GM18508 (cell line): ENCODE measurements at regions not wholly inside any gene's neighbourhood (a gene's known extent, or its start where the extent isn't known, plus 50 kb on each side); places are given as distances from the start of the nearest gene placed in this dataset.

Experiments
- ATAC-seq: cut with Tn5 transposase; IDR thresholded peaks from one replicate; pipeline ENCODE4 v1.9.1; 2021; ENCODE audit warnings: moderate number of reproducible peaks; ENCODE audit not compliant: insufficient read depth, unreplicated experiment

DNA sequence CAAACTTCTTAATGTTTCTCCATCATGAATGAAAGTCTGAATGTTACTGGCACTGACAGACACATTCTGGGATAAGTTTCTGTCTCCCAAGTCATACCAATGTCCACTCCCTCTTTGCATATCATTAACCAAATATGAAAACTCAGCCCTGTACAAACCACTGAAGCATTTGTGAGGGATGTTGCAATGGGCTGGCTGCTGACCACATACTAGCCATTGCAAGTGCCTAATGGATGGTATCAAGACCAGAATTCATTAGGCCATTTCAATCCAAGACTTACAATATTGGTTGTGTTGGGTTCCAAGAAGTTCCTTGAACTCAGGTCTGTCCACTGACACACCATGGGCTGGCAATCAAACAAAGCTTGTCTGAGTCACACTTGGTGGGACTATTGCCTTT lies 73.8 kb downstream of the CBLN2 start:
- ATAC-seq = no peak

DNA sequence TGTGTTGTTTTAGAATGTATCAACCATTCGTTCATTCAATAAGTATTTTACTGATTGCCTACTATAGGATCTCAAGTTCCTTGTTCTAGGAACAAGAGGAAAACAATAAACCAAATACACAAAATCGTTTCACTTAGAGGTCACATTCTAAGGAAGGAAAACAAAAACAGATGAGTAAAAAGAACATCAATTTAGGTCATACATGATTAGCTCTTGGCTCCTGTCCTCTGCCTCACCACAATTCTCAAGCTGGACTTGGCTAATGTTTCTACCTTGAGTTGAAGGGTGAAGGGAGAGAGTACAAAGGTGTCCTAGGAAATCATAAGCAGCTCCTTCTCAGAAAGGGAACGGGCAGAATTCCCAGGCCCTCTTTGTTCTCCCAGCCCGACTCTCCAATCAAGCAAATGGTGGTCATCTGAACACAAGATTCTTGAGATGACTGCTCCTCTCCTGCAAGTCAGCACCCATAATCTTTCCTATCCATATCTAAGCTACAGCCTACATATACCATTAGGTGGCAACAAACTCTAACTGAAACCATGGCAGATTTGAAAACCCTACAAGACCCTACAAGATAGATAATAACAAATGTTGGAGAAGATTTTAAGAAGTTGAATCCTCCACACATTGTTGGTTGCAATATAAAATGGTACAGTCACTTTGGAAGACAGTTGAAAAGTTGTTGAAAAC lies 76.0 kb downstream of the CBLN2 start:
- ATAC-seq = no peak

DNA sequence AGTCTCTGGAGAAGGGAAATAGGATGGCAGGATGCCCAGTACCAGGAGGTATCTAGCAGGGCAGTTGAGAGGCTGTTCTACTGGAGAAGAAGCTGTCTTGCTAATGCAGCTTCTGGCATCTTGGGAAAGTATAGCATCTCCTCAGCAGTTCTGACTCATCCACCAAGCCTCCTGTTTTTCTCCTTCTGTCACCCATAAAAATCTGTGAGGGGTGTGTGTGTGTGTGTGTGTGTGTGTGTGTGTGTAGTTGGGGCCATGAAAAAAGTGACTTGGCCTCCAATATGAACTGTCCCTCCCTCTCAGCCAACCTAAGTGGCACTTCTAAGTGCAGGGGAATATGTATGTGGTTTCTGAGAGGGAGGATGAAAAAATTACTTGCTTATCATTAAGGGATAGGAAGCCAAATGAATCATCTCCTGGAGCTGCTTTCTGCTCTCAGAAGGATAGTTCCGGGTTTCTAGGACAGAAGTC lies 83.9 kb downstream of the CBLN2 start:
- ATAC-seq = no peak

DNA sequence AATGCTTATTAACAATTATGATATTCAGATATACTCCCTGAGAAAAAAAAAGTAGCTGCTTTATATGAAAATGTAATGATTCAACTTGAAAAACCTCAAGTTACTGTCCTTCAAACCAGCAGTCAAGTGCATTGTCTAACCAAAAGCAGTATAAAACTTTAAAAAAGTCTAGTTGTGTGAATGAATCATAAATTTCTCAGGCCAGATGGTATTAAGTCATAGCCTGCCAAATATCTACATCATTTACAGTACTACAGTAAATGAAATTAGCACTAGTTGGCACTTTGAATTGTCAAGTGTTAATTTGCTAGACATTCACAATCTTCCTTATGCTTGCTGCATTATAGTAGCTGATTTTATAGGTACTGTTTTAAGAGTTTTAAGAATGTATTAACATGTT lies 85.9 kb downstream of the CBLN2 start:
- ATAC-seq = no peak

DNA sequence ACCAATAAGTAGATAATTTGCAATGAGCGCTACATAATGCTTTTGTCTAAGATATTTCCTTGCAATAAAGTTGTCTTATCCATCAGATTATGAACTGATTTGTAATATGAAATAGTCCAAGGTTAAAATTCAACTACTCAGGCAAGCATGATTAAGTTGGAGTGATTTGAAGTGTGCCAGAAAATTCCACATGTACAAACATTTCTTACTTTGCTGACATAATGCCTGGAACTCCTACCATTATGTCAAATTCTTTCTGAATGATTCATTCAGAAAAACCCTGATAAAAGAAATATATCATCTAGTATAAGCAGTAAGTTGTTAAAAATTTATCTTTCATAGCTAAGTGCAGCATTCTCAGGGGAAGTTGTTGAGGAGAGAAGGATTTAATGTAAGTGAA lies 87.3 kb downstream of the CBLN2 start:
- no peak for ATAC-seq

DNA sequence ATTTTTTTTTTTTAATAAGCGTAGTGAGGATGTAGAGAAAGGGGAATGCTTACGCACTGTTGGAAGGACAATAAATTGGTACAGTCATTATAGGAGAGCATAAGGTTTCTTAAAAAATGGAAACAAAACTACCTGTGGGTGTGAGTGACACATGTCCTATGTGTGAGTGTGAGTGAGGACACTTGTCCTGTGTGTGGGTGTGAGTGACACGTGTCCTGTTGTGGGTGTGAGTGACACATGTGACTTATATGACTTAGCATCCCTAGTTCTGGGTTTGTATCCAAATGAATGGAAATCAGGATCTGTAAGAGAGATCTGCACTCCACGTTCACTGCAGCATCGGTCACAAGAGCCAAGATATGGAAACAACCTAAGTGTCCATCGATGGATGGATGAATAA lies 91.8 kb downstream of the CBLN2 start:
- ATAC-seq = no peak

DNA sequence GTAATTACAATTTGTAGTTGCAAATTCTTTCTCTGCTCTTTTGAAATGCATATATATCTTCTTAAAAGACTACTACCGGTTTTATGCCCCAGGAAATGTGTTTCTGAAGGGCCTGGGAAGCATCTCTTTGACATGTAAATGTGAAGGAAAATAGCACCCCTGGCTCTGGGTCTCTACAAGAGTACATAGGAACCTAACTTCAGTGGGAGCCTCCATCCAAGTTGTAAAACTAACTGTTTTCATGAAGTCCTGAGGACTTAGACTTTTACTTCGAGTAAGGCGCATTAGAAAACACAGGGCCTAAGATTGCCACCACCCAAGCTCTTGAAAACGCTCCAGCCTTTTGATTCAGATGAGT lies 99.4 kb downstream of the CBLN2 start:
- ATAC-seq = no peak

DNA sequence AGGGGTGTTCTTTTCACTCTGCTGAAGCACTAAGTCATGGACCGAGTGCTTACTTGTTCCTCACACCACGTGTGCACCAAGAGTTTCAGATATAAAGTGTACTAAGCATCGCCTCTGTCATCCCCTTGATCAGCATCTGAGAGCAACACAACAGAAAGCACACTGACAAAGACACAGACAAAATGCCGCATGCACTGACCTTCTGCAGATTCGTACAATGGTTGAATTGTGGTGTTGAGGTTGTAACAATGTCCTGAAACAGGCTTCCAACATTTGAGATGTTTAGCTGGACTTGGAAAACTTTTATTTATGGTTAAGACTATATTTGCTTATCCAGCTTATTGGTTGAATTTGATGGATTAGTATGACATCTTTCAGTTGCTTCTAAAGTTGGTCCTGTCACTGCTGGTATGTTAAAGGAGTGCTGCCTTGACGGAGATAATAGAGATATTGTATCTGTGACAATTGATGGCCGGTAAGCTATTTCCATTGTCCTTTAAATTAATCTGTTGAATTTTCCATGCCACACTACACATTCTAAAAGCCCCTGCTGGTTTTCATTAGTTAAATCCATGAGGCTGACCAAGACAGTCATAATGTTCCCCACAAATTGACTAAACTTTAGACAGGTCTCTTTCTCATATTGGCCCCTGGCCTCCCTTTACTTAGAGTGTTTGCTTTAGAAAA lies 99.9 kb downstream of the CBLN2 start:
- ATAC-seq = no peak

DNA sequence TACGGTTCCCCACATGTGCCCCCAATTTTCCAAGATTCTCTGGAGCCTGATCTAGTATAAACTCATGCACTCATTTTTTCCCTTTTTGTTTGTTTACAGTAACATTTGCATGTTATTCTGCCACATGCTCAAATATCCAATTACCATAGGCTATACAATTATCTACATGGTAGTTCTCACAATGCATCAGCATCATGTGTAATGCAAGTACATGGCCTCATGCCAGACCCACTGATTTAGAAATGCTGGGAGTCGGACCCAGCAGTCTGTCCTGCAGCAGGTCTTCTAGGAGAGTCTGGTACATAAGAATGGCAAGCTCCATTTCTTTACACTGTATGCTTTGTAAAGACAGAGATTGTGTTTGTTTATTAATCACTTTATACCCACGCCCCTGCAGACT lies 107.7 kb downstream of the CBLN2 start:
- no peak for ATAC-seq

DNA sequence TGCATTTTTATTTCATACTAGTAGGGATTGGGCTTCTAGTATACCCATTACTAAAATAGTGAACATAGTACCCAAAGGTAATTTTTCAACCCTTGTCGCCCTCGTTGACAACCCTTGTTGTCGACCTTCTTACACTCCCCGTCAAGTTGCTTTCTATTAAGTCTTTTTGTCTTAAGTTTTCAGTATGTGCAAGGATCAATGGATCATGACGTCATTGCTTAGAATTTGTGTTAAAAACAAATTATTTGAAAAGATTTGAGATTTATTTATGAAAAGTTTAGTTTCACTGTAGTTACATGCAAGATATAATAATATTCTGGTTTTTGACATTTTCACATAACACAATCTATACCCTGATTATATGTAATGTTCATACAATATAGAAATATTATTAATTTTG lies 110.4 kb downstream of the CBLN2 start:
- no peak for ATAC-seq

DNA sequence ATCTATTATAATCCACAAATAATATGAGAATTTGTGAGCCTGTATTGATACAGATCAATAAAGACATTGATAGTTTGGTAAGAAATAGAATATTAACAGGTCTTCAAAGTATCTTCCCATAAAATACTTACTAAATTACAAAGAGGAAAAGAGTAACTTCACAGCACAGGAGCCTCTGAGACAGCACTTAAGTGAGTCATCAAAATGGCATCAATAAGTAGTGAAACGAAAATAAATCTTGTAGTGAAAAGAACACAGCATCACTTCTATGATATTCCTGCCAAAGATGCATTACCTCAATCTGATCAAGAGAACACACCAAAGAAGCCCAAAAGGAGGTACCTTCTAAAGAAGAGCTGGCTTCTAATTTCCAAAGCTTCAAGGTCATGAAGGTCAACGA lies 116.4 kb downstream of the CBLN2 start:
- ATAC-seq = no peak

DNA sequence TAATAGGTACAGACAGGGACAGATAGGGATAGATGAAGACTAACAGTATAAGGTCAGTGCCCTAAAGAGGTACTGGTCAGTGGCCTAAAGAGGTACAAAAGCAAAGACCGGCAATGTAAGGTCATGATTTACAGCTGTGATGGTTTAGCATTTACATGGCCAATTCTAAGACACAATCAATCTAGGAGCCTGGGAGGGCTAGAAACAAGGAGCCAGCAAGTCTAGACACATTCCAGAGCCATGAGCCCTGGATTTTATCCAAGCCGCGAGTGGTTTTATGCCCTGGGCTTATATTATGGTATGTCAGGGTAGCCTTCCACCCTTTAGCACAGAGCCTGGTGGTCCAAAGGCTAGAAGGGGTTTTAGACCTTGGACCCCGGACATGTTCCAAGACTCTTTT lies 124.2 kb downstream of the CBLN2 start:
- ATAC-seq = no peak

DNA sequence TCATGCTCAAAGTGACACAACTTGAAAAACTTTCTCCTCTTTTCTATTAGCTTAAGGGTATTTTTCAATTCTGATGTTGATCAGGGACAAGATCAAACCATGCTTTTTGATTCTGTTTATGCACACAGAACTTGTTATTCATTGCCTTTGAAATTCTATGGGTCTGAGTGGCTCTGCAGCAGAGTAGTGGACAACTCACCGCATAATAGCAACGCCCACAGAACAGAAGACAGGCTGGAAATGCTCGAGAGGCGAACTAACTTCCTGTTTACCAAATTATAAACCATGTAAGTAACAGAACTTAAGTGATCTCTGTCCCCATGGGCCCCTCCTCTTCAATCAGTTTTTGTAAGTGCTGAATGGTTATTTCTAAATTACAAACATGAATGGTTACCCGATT lies 131.2 kb downstream of the CBLN2 start:
- ATAC-seq = no peak

DNA sequence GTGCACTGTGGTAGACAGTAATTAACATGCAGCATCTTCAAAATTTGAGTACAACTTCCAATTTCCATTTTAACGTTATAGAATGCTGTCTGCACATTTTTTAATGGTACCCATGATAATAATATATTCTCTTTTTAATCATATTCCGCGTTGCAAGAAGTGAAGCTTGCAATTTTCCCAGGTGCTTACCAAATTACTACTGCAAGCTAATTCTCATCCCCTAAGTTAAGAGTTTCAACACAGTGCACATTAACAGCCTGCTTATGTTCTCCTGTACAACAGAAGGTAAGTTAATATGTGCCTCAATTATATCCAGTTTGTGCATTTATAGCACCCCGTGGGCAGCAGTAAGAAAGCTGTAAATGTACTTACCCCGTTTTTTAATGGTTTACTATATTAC lies 132.9 kb downstream of the CBLN2 start:
- ATAC-seq = no peak

DNA sequence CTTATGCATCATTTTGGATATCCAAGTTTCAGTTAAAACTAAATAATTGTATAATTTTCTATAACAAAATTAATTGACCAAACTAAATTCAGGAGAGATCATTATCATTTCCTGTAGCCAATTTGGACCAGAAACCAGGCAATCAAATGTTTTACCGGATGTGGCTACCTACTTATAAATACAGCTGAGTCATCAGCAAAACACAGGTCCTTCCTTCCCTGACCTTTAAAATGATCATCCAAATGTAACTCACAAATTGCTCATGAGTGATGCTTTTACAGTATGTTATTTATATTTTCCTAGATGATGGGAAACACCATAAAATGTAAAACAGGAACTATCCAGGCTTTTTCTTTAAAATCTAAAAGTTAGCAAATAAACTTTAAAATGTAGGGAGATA lies 133.7 kb downstream of the CBLN2 start:
- no peak for ATAC-seq

DNA sequence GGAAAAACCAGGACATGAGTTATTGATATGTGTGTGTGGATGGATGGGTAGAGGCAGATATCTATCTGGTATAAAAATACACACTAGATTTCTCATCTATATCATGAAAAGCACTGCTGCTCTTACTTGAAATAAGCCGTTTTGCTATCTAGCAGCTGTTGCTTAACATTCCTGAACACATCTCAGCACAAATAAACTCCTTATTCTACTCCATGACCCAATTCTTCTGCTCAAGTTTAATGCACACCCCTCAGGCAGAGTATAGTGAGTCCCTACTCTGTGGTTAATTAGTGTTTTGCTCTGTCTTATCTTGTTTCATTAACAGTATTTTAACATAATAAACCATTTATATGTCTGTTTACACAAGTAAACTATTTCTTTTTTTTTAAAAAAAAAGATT lies 134.2 kb downstream of the CBLN2 start:
- ATAC-seq = no peak

DNA sequence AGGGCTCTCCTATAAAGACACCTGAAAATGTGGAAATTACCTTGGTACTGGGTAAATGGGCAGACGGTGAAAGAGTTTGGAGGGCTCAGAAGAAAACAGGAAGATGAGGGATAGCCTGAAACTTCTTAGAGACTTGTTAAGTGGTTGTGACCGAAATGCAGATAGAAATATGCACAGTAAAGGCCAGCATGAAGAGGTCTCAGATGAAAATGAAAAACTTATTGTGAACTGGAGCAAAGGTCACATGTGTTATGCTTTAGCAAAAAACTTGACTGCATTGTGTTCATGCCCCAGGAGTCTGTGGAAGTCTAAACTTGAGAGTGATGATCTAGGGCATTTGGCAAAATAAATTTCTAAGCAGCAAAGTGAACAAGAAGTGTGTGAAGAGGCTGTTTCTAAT lies 137.1 kb downstream of the CBLN2 start:
- no peak for ATAC-seq

DNA sequence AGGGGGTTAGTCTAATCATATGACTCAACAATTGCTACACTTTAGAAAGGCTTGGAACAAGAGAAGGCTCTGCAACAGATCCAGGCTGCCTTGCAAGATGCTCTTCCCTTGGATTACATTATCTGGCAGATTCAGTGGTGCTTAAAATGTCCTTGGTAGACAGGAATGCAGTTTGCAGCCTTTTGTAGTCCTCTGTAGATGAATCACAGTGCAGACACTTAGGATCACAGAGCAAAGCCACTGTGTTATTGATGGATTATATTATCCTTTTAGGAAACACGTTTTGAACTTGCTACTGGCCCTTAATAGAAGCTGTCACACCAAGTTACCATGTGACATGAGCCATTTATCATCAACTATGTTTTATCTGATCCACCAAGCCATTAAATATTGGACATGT lies 152.2 kb downstream of the CBLN2 start:
- ATAC-seq = no peak

DNA sequence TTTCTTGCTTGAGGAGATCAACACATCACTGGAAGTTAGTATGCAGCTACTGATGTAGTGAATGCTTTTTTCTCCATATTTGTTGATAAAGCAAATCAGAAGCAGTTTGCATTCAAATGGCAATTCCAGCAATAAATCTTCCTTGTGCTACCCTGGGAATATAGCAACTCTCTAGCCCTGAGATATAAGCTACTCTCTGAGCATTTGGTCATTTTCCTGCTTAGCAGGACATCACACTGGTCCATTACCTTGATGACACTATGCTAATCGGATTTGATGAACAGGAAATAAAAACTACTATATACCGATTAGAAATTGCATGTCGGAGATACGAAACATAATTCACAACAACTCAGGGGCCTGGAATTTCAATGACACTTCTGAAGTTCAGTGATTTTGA lies 152.7 kb downstream of the CBLN2 start:
- no peak for ATAC-seq

DNA sequence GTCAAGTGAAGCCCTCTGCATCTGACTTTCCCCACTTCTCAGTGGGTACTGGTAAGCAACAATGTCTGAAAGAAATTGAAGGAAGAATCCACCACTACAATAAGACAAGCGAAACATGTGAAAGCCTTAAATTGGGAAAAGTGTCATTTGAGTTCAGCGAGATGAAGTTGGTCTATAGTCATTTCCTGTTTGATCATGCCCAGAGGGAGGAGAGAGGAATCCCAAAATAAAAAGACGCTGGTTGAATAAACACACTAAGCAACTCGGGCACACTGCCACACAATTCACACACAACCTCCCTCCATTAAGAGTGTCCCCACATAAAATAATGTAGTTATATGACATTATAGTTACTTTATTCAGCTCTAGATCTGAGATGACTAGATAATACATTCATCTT lies 166.1 kb downstream of the CBLN2 start:
- ATAC-seq = no peak

DNA sequence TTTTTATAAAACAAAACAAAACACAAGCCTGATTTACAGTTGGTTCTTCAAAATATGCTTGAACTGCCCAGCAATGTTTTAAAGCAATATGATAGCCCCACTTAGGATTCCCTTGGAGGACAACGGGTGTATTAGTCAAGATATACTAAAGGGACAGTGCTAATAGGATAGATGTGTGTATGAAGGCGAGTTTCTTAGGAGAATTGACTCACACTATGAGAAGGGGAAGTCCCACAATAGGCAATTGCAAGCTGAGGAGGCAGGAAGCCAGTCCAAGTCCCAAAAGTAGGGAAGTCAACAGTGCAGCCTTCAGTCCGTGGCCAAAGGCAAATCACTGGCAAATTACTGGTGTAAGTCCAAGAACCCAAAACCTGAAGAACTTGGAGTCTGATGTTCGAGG lies 167.9 kb downstream of the CBLN2 start:
- ATAC-seq = no peak

DNA sequence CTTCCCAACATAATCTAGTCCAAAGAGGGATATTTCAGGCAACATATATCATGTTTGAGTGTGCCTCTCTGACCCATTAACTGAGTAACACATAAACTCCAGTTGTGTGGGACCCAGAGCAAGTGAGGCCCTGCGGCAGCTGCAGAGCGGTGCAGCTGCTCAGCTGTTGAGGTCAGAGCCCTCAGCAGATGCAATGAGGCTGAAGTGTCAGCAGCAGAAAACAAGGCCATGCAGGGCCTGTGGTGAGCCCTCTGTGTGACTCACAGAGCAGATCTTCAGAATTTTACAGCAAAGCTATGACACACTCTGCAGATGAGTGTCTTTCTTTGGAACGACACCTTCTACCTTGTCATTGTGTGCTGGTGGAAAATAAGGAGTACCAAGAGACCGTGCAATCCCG lies 168.5 kb downstream of the CBLN2 start:
- ATAC-seq = no peak
